Cardiac muscle cell (in vitro differentiated cells and primary cell): ENCODE measurements at regions not wholly inside any gene's neighbourhood (a gene's known extent, or its start where the extent isn't known, plus 50 kb on each side); places are given as distances from the start of the nearest gene placed in this dataset.

Experiments
- DNase-seq, 2 donors: peaks; one replicate each; pipeline versions ENCODE4 v3.0.0 to v3.0.0-alpha.2; 2010 to 2017; ENCODE audit warnings: low read depth in 1 of 2, low spot score in 1 of 2
- H3K27ac ChIP-seq: fragments of 200-600 bp; sonication (generic); 2 replicates; pipeline ENCODE4 v1.5.1; 2016
- H3K27me3 ChIP-seq: fragments of 200-600 bp; sonication (generic); 2 replicates; pipeline ENCODE4 v1.6.0; 2016; ENCODE audit warnings: control low read depth
- H3K36me3 ChIP-seq: fragments of 200-600 bp; sonication (generic); 2 replicates; pipeline ENCODE4 v1.5.1; 2016; ENCODE audit warnings: control low read depth
- H3K4me1 ChIP-seq: fragments of 200-600 bp; sonication (generic); 2 replicates; pipeline ENCODE4 v1.8.1; 2017; ENCODE audit warnings: low read depth, mild to moderate bottlenecking, mixed run types
- H3K4me3 ChIP-seq: fragments of 200-600 bp; sonication (generic); 2 replicates; pipeline ENCODE4 v1.5.1; 2016; ENCODE audit warnings: mild to moderate bottlenecking
- H3K9me3 ChIP-seq: fragments of 200-600 bp; sonication (generic); 2 replicates; pipeline ENCODE4 v1.5.1; 2017; ENCODE audit warnings: low read depth, mild to moderate bottlenecking, control low read depth
- CTCF ChIP-seq: IDR thresholded peaks from 2 replicates; pipeline ENCODE4 v1.5.1; 2012; ENCODE audit warnings: low read depth, mild to moderate bottlenecking, low read length

- H3K4me3 ChIP-seq = no peak overlapping the region
- peaks cover 18% of the 10 kb centered on the region for H3K4me1 ChIP-seq
- DNase-seq = peak in 1 of 2 donors; percentile 44
- no peaks in the 10 kb centered on the region for H3K36me3 ChIP-seq
- peak overlapping the region; percentile 66 for H3K27ac ChIP-seq
- no peak for TF ChIP-seq CTCF
- H3K9me3 ChIP-seq = no peaks in the 10 kb centered on the region
- H3K27me3 ChIP-seq = peaks cover 27% of the 10 kb centered on the region
Measured at GRCh38 chr5:154608531-154609011, 130.5 kb upstream of the HAND1 start.

GRCh38 chr5:154607746-154608145, 129.7 kb upstream of the HAND1 start:
- Histone ChIP-seq H3K9me3 (no peaks in the 10 kb centered on the region), H3K4me1 (peaks cover 23% of the 10 kb centered on the region), H3K4me3 (no peak overlapping the region), H3K27me3 (peaks cover 24% of the 10 kb centered on the region), H3K36me3 (no peaks in the 10 kb centered on the region), H3K27ac (peak overlapping the region; percentile 66)
- no peak for DNase-seq
- TF ChIP-seq CTCF = no peak

- Histone ChIP-seq H3K27me3 (peaks cover 9% of the 10 kb centered on the region), H3K9me3 (no peaks in the 10 kb centered on the region), H3K27ac (no peak overlapping the region), H3K4me3 (no peak overlapping the region), H3K4me1 (peaks cover 23% of the 10 kb centered on the region), H3K36me3 (no peaks in the 10 kb centered on the region)
- DNase-seq = no peak
- TF ChIP-seq CTCF = no peak
Measured at GRCh38 chr5:154606246-154606645, 128.2 kb upstream of the HAND1 start.

- H3K4me1 ChIP-seq = peaks cover 23% of the 10 kb centered on the region
- no peaks in the 10 kb centered on the region for H3K9me3 ChIP-seq
- peak overlapping the region; percentile 47 for H3K27ac ChIP-seq
- no peak overlapping the region for H3K4me3 ChIP-seq
- peak; percentile 68 to 90 for DNase-seq
- no peaks in the 10 kb centered on the region for H3K27me3 ChIP-seq
- TF ChIP-seq CTCF = no peak
- no peaks in the 10 kb centered on the region for H3K36me3 ChIP-seq
Measured at GRCh38 chr5:154603953-154604679, 126.1 kb upstream of the HAND1 start.

GRCh38 chr5:154603485-154603884, 125.5 kb upstream of the HAND1 start:
- TF ChIP-seq CTCF = no peak
- no peaks in the 10 kb centered on the region for H3K27me3 ChIP-seq
- H3K4me3 ChIP-seq = no peak overlapping the region
- H3K27ac ChIP-seq = peak overlapping the region; percentile 47
- H3K36me3 ChIP-seq = no peaks in the 10 kb centered on the region
- H3K4me1 ChIP-seq = peaks cover 18% of the 10 kb centered on the region
- no peak for DNase-seq
- H3K9me3 ChIP-seq = no peaks in the 10 kb centered on the region
